ENCODE measurements at regions not wholly inside any gene's neighbourhood (a gene's known extent, or its start where the extent isn't known, plus 50 kb on each side); places are given as distances from the start of the nearest gene placed in this dataset.

- TF ChIP-seq STAT6 (CRISPR knock-in tag; conservative IDR thresholded peaks at IDR 0.05; ENCODE audit: low read depth) (no peak), CTCF (IDR thresholded peaks at IDR 0.05) (no peak), RELA (CRISPR knock-in tag; IDR thresholded peaks at IDR 0.05; ENCODE audit: borderline replicate concordance) (no peak), MAX (CRISPR knock-in tag; IDR thresholded peaks at IDR 0.05) (no peak), IRF2 (CRISPR knock-in tag; IDR thresholded peaks at IDR 0.05; ENCODE audit: borderline replicate concordance, low read depth) (no peak), OVOL2 (CRISPR knock-in tag; IDR thresholded peaks at IDR 0.05; ENCODE audit: borderline replicate concordance) (no peak), TEAD4 (CRISPR knock-in tag; IDR thresholded peaks at IDR 0.05) (no peak)
Measured at GRCh38 chr18:72375618-72376017, 168.5 kb downstream of the CBLN2 start.
